Ascending aorta (tissue), 2 donors: ENCODE measurements at regions not wholly inside any gene's neighbourhood (a gene's known extent, or its start where the extent isn't known, plus 50 kb on each side); places are given as distances from the start of the nearest gene placed in this dataset.

Experiments
- DNase-seq, 2 donors: peaks; one replicate each; pipeline ENCODE4 v3.0.0-alpha.2; 2019; ENCODE audit warnings: low spot score in 2 of 2
- H3K27ac ChIP-seq, 2 donors: fragments of 200-600 bp; sonication (generic); one replicate each; pipeline ENCODE4 v1.5.1; 2016 to 2017; ENCODE audit warnings: mild to moderate bottlenecking in 1 of 2
- H3K27me3 ChIP-seq: fragments of 200-600 bp; sonication (generic); one replicate; pipeline ENCODE4 v1.5.1; 2017
- H3K36me3 ChIP-seq, 2 donors: fragments of 200-600 bp; sonication (generic); one replicate each; pipeline ENCODE4 v1.5.1; 2016
- H3K4me1 ChIP-seq, 2 donors: fragments of 200-600 bp; sonication (generic); one replicate each; pipeline ENCODE4 v1.5.1; 2016 to 2017; ENCODE audit warnings: mild to moderate bottlenecking in 1 of 2
- H3K4me3 ChIP-seq, 2 donors: fragments of 200-600 bp; sonication (generic); one replicate each; pipeline ENCODE4 v1.5.1; 2016 to 2017; ENCODE audit warnings: mild to moderate bottlenecking in 1 of 2
- H3K9me3 ChIP-seq, 2 donors: fragments of 200-600 bp; sonication (generic); one replicate each; pipeline ENCODE4 v1.5.1; 2016
- CTCF ChIP-seq, 3 experiments: fragments of 200-600 bp in 2 of 3; fragments of 450-650 bp in 1 of 3; sonication (generic) in 2 of 3; IDR thresholded peaks; one replicate each; pipeline ENCODE4 v1.5.1; 2016 to 2019; ENCODE audit warnings: antibody characterized with exemption in 3 of 3, mild to moderate bottlenecking in 1 of 3, moderate library complexity in 1 of 3
- intact Hi-C: fragments of 100-400 bp; cut with DNase I; formaldehyde crosslinking; loops from one replicate; pipeline ENCODE4 v1.15.1; 2023

DNA sequence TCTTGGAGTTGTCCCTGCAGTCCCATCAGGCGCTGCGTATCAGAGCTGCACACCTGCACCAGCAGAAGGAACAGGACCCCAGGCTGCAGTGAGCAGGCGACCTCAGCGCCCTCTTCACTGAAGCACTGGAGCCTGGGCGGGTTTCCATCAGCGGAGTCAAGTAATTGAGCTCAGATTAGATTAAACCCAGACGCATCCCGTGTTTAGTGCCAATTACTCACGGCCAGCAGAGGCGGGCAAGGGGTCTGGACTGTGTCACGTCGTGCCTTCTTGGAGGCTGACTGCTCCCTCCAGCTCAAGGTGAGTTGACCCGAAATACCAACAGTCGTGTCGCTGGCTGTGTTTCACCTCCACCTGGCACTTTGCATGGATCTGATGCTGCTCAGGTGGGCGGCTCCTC, 123.6 kb downstream of the CXCL12 start:
- intact Hi-C loops: no loop called here
- no peaks in the 10 kb centered on the region for H3K36me3 ChIP-seq
- H3K4me1 ChIP-seq: peaks cover 0 to 5% of the 10 kb centered on the region in 2 donors
- DNase-seq: no peak
- H3K27me3 ChIP-seq: no peaks in the 10 kb centered on the region
- no peak for TF ChIP-seq CTCF (IDR thresholded peaks at IDR 0.05)
- no peak overlapping the region for H3K4me3 ChIP-seq
- H3K27ac ChIP-seq: peak overlapping the region; percentile 24 to 55
- no peaks in the 10 kb centered on the region for H3K9me3 ChIP-seq

- Histone ChIP-seq H3K36me3 (no peaks in the 10 kb centered on the region), H3K9me3 (no peaks in the 10 kb centered on the region), H3K27ac (no peak overlapping the region), H3K4me3 (no peak overlapping the region), H3K4me1 (peaks cover 0 to 5% of the 10 kb centered on the region in 2 donors), H3K27me3 (no peaks in the 10 kb centered on the region)
- intact Hi-C loops: no loop called here
- no peak for DNase-seq
- TF ChIP-seq CTCF (IDR thresholded peaks at IDR 0.05): no peak
These were observed 124.5 kb downstream of the CXCL12 start for GRCh38 chr10:44260286-44260928.

GRCh38 chr10:44259090-44259874, 125.6 kb downstream of the CXCL12 start:
- no peak overlapping the region for H3K27ac ChIP-seq
- intact Hi-C loops: no loop called here
- H3K4me1 ChIP-seq: peaks cover 0 to 5% of the 10 kb centered on the region in 2 donors
- no peak for TF ChIP-seq CTCF (IDR thresholded peaks at IDR 0.05)
- H3K27me3 ChIP-seq: no peaks in the 10 kb centered on the region
- no peaks in the 10 kb centered on the region for H3K36me3 ChIP-seq
- no peak for DNase-seq
- no peaks in the 10 kb centered on the region for H3K9me3 ChIP-seq
- H3K4me3 ChIP-seq: no peak overlapping the region

DNA sequence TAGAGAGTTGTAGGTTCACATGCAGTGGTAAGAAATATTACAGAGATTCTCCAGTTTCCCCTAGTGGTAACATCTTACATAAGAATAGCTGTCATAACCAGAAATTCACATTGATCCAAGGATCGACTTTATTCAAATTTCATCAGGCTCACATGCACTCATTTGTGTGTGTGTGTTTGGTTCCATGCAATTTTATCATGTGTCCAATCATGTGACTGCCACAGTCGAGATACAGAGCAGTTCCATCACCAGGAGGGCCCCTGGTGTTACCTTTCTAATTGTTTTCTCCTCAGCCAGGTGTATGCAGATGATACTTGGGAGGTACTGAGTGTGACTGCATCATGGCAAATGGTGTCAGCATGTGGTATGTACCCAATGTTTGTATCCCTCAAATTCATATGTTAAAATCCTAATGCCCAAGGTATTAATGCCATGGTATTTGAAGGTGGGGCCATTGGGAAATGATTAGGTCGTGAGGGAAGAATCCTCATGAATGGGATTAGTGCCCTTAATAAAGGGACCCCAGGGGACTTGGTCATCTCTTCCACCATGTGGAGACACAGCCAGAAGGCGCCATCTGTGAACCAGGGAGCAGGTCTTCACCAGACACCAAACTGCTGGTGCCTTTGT, 126.3 kb downstream of the CXCL12 start:
- no peak overlapping the region for H3K4me3 ChIP-seq
- no peak for DNase-seq
- no peak overlapping the region for H3K27ac ChIP-seq
- intact Hi-C loops: no loop called here
- no peaks in the 10 kb centered on the region for H3K9me3 ChIP-seq
- peaks cover 0 to 5% of the 10 kb centered on the region in 2 donors for H3K4me1 ChIP-seq
- H3K36me3 ChIP-seq: no peaks in the 10 kb centered on the region
- no peaks in the 10 kb centered on the region for H3K27me3 ChIP-seq
- no peak for TF ChIP-seq CTCF (IDR thresholded peaks at IDR 0.05)

DNA sequence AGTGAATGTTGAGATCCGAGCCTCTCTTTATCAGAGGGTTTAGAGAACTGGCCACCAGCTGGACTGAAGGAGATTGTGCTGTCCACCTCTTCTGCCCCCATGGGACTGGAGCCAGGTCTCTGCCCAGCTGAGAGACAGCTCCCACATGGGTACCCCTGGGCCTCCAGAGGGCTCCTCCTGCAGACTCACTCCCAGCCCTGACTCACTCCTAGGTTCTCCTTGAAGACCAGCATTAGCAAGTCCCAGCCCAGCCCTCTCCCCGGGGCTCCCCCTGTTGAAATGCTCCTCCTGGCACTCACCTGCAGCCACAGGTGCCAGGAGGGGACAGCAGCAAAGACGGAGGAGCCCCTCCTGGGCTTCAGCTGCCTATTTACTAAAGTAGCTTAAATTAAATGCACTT, 126.9 kb downstream of the CXCL12 start:
- Histone ChIP-seq H3K36me3 (no peaks in the 10 kb centered on the region), H3K4me1 (peaks cover 0 to 5% of the 10 kb centered on the region in 2 donors), H3K27ac (no peak overlapping the region), H3K4me3 (no peak overlapping the region), H3K9me3 (no peaks in the 10 kb centered on the region), H3K27me3 (no peaks in the 10 kb centered on the region)
- no peak for TF ChIP-seq CTCF (IDR thresholded peaks at IDR 0.05)
- DNase-seq: no peak
- intact Hi-C loops: no loop called here
